Ishikawa (cell line): ENCODE measurements at regions not wholly inside any gene's neighbourhood (a gene's known extent, or its start where the extent isn't known, plus 50 kb on each side); places are given as distances from the start of the nearest gene placed in this dataset.

Experiments used
- CEBPB ChIP-seq: IDR thresholded peaks from 2 replicates; pipeline ENCODE4 v1.6.1; 2012
- CREB1 ChIP-seq: IDR thresholded peaks from 2 replicates; pipeline ENCODE4 v1.6.1; 2012; ENCODE audit warnings: low read depth
- EGR1 ChIP-seq: IDR thresholded peaks from 2 replicates; pipeline ENCODE4 v1.6.1; 2012
- EP300 ChIP-seq: IDR thresholded peaks from 2 replicates; pipeline ENCODE4 v1.6.1; 2012; ENCODE audit warnings: borderline replicate concordance
- FOXM1 ChIP-seq: IDR thresholded peaks from 2 replicates; pipeline ENCODE4 v1.6.1; 2012; ENCODE audit warnings: low read depth, borderline replicate concordance
- NFIC ChIP-seq: IDR thresholded peaks from 2 replicates; pipeline ENCODE4 v1.6.1; 2012
- RAD21 ChIP-seq: IDR thresholded peaks from 2 replicates; pipeline ENCODE4 v1.6.1; 2012; ENCODE audit warnings: low read depth
- TAF1 ChIP-seq: IDR thresholded peaks from 2 replicates; pipeline ENCODE4 v1.6.1; 2012; ENCODE audit warnings: low read depth, mild to moderate bottlenecking
- TCF12 ChIP-seq: IDR thresholded peaks from 2 replicates; pipeline ENCODE4 v1.6.1; 2012; ENCODE audit warnings: low read depth
- TEAD4 ChIP-seq: IDR thresholded peaks from 2 replicates; pipeline ENCODE4 v1.6.1; 2012
- YY1 ChIP-seq: IDR thresholded peaks from 2 replicates; pipeline ENCODE4 v1.6.1; 2012; ENCODE audit warnings: low read depth
- ZBTB7A ChIP-seq: IDR thresholded peaks from 2 replicates; pipeline ENCODE4 v1.6.1; 2012; ENCODE audit warnings: low read depth
- TF ChIP-seq, protein P1 (sequence below): IDR thresholded peaks from 2 replicates; pipeline ENCODE4 v1.6.1; 2012
- TF ChIP-seq, protein P2 (sequence below): IDR thresholded peaks from 2 replicates; pipeline ENCODE4 v1.6.1; 2012
- TF ChIP-seq, protein P3 (sequence below): IDR thresholded peaks from 2 replicates; pipeline ENCODE4 v1.6.1; 2012; ENCODE audit warnings: low read depth, mild to moderate bottlenecking

DNA sequence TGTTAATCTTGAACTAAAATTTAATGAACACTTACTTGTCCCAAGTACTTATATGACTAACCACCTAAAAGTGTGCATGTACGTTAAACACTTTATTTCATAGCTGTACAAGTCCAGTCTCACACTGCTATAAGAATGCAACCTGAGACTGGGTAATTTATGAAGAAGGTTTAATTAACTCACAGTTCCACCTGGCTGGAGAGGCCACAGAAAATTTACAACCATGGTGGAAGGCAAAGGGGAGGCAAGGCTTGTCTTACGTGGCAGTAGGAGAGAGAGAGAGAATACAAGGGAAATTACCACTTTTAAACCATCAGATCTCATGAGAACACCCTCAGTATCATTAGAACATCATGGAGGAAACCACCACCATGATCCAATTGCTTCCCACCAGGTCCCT lies 748.7 kb upstream of the HS3ST1 start:
- TF ChIP-seq, protein P1, sequence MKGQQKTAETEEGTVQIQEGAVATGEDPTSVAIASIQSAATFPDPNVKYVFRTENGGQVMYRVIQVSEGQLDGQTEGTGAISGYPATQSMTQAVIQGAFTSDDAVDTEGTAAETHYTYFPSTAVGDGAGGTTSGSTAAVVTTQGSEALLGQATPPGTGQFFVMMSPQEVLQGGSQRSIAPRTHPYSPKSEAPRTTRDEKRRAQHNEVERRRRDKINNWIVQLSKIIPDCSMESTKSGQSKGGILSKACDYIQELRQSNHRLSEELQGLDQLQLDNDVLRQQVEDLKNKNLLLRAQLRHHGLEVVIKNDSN, result no peak
- TF ChIP-seq YY1 (no peak), EGR1 (no peak), CEBPB (no peak), RAD21 (no peak), TAF1 (no peak), TCF12 (no peak), TEAD4 (no peak), CREB1 (no peak), EP300 (no peak)
- TF ChIP-seq, protein P2, sequence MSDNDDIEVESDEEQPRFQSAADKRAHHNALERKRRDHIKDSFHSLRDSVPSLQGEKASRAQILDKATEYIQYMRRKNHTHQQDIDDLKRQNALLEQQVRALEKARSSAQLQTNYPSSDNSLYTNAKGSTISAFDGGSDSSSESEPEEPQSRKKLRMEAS, result no peak
- TF ChIP-seq, protein P3, sequence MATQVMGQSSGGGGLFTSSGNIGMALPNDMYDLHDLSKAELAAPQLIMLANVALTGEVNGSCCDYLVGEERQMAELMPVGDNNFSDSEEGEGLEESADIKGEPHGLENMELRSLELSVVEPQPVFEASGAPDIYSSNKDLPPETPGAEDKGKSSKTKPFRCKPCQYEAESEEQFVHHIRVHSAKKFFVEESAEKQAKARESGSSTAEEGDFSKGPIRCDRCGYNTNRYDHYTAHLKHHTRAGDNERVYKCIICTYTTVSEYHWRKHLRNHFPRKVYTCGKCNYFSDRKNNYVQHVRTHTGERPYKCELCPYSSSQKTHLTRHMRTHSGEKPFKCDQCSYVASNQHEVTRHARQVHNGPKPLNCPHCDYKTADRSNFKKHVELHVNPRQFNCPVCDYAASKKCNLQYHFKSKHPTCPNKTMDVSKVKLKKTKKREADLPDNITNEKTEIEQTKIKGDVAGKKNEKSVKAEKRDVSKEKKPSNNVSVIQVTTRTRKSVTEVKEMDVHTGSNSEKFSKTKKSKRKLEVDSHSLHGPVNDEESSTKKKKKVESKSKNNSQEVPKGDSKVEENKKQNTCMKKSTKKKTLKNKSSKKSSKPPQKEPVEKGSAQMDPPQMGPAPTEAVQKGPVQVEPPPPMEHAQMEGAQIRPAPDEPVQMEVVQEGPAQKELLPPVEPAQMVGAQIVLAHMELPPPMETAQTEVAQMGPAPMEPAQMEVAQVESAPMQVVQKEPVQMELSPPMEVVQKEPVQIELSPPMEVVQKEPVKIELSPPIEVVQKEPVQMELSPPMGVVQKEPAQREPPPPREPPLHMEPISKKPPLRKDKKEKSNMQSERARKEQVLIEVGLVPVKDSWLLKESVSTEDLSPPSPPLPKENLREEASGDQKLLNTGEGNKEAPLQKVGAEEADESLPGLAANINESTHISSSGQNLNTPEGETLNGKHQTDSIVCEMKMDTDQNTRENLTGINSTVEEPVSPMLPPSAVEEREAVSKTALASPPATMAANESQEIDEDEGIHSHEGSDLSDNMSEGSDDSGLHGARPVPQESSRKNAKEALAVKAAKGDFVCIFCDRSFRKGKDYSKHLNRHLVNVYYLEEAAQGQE, result no peak

DNA sequence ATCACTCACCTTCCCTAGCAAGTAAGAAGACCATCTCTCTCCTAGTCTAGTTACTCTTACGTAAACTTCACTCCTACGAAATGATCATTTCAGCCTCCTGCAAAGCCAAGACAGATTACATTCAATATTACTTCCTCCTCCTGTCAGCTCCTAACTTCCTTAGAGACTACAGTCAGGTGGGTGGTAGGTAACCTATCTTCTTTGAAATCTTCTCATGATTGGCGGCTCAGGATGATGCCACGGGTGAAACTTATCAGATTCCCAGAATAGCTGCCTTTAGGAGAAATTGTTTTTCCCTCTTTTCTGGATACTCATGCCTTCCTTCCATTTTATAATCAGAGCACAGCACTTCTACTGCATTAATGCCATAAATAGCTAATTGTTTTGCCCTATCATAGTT lies 744.8 kb upstream of the HS3ST1 start:
- TF ChIP-seq, protein P2, result no peak
- no peak for TF ChIP-seq TCF12
- TF ChIP-seq, protein P1, result no peak
- TF ChIP-seq TEAD4, result no peak
- no peak for TF ChIP-seq EGR1
- no peak for TF ChIP-seq YY1
- TF ChIP-seq, protein P3, result no peak
- no peak for TF ChIP-seq RAD21
- TF ChIP-seq CREB1, result no peak

DNA sequence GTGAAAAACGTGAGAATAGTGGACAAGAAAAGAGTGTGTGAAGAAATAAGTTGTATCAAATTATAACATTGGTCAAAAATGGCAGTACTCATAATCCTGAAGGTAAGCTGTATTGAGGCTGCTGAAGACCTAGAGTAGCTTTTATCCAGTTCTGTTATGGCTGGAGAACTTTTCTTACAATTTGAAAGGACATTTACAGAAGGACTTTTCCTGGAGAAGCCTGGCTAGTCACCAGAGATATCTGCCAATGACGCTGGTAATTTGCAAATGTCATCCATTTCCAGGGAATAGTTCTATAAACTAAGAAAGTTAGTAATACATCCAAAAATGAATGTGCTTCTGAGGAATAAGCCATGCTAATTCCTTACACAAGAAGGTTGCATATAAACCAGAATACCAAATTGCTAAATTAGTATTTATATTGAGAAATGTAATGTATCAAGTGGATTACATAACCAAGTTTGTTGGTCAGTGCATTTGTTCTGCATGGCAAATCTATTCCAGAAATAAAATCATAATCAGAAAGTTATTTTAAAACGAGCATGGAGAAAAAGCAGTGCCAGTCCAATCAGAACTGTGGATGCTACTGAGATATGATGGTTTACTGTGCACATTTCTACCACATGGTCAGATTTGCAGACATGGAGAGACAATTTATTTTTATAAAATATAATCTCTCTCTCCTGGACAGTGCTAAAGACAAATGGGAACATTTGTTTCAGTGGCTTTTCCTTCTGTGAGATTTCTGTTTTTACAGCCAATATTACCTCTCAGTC lies 743.7 kb upstream of the HS3ST1 start:
- no peak for TF ChIP-seq TCF12

DNA sequence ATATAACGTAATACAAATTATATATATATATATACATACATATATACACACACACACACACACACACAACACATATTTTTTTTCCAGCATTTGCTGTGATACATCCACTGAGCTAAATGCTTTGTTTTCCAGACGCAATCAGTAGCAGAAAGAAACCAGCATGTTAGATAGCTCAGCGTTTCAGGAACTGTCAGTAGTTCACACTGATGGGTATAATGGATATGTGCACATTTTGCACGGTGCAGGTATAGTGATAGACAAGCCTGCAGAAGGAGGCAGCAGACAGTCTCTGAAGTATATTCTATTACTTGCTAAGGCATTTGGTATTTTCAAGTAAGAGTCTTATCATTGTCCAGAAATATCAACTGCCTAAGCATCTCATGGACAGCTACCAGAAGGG lies 741.6 kb upstream of the HS3ST1 start:
- TF ChIP-seq, protein P2, result no peak
- TF ChIP-seq RAD21 (no peak), FOXM1 (no peak), TAF1 (no peak), TCF12 (no peak), NFIC (no peak), YY1 (no peak), ZBTB7A (no peak), CREB1 (no peak), EGR1 (no peak), EP300 (no peak), TEAD4 (no peak), CEBPB (no peak)
- TF ChIP-seq, protein P1, result no peak
- TF ChIP-seq, protein P3, result no peak
